GM12878 (cell line): ENCODE measurements at regions not wholly inside any gene's neighbourhood (a gene's known extent, or its start where the extent isn't known, plus 50 kb on each side); places are given as distances from the start of the nearest gene placed in this dataset.

Experiments used
- ATAC-seq: fragments of 200-7000 bp; cut with Tn5 transposase; 3 replicates; pipeline ENCODE4 v1.9.1; 2020; ENCODE audit warnings: mild to moderate bottlenecking, moderate library complexity
- BruUV-seq: library from RNA; stranded (reverse); fragments of 400-500 nt; replicated peaks from 2 replicates; lab custom pipeline; 2021; lab: Mats Ljungman, UMichigan
- CTCF ChIA-PET: fragments of 300-600 bp; sonication (Branson Sonifier 250); formaldehyde crosslinking; extraction: SDS; loops from one replicate; lab custom pipeline; 2021; ENCODE audit warnings: inconsistent platforms; lab: Yijun Ruan, JAX
- POLR2A ChIA-PET: fragments of 350-600 bp; formaldehyde crosslinking; extraction: SDS; loops from one replicate; lab custom pipeline; 2021; ENCODE audit warnings: inconsistent platforms; lab: Charles Lee
- RAD21 ChIA-PET: fragments of 300-600 bp; sonication (Branson Sonifier 250); formaldehyde crosslinking; loops from one replicate; lab custom pipeline; 2023; ENCODE audit warnings: antibody characterized with exemption; ENCODE audit not compliant: unreplicated experiment; lab: Charles Lee
- SMC1A ChIA-PET: fragments of 300-600 bp; sonication (Branson Sonifier 250); formaldehyde crosslinking; loops from one replicate; lab custom pipeline; 2023; ENCODE audit not compliant: unreplicated experiment, uncharacterized antibody; lab: Charles Lee
- DNase-seq: peaks from one replicate; pipeline ENCODE4 v3.0.0-alpha.2; 2011; ENCODE audit warnings: low read depth, low spot score
- FAIRE-seq: peaks from 3 replicates; lab custom pipeline; 2011; peaks lifted over from hg19 to GRCh38; lab: Jason Lieb, UNC
- H2AFZ ChIP-seq: 2 replicates; pipeline ENCODE4 v1.6.0; 2011; ENCODE audit warnings: low read depth, low read length, control low read depth; ENCODE audit not compliant: control insufficient read depth
- H3K27ac ChIP-seq: 2 replicates; pipeline ENCODE4 v1.5.1; 2011; ENCODE audit warnings: control low read depth; ENCODE audit not compliant: control insufficient read depth, insufficient read depth
- H3K27me3 ChIP-seq, 2 experiments: replicated peaks in 1 of 2; 2 replicates each; pipeline versions ENCODE4 v1.6.0 to v1.6.1; 2011; ENCODE audit warnings: low read length in 1 of 2; ENCODE audit not compliant: control insufficient read depth in 2 of 2, insufficient read depth in 2 of 2
- H3K36me3 ChIP-seq, 2 experiments: 2 replicates each; pipeline ENCODE4 v1.5.1; 2011; ENCODE audit warnings: low read length in 1 of 2; ENCODE audit not compliant: control insufficient read depth in 2 of 2, insufficient read depth in 2 of 2
- H3K4me1 ChIP-seq: 2 replicates; pipeline ENCODE4 v1.6.1; 2011; ENCODE audit warnings: mild to moderate bottlenecking, low read length, moderate library complexity, mixed read lengths; ENCODE audit not compliant: control insufficient read depth, insufficient read depth
- H3K4me2 ChIP-seq: 2 replicates; pipeline ENCODE4 v1.6.0; 2011; ENCODE audit warnings: control low read depth; ENCODE audit not compliant: control insufficient read depth, insufficient read depth
- H3K4me3 ChIP-seq: fragments of 200-600 bp; sonication (generic); 2 replicates; pipeline ENCODE4 v1.5.1; 2016
- H3K79me2 ChIP-seq: 2 replicates; pipeline ENCODE4 v1.6.0; 2011; ENCODE audit warnings: low read length; ENCODE audit not compliant: control insufficient read depth, insufficient read depth
- H3K9ac ChIP-seq: 2 replicates; pipeline ENCODE4 v1.8.0; 2011; ENCODE audit warnings: low read length, control low read depth, mixed read lengths; ENCODE audit not compliant: control insufficient read depth, insufficient read depth
- H3K9me3 ChIP-seq: replicated peaks from 3 replicates; pipeline ENCODE4 v1.5.1; 2011; ENCODE audit warnings: mild to moderate bottlenecking, low read length; ENCODE audit not compliant: control insufficient read depth, insufficient read depth
- H4K20me1 ChIP-seq: 2 replicates; pipeline ENCODE4 v1.6.0; 2011; ENCODE audit not compliant: control insufficient read depth, insufficient read depth
- BCLAF1 ChIP-seq: fragments of 450-650 bp; IDR thresholded peaks from 2 replicates; pipeline ENCODE4 v1.6.1; 2017; ENCODE audit warnings: antibody characterized with exemption, mild to moderate bottlenecking, moderate library complexity
- CREM ChIP-seq: IDR thresholded peaks from 2 replicates; pipeline ENCODE4 v1.6.1; 2014; ENCODE audit warnings: antibody characterized with exemption, low read depth
- EGR1 ChIP-seq, 2 experiments: IDR thresholded peaks; 1 replicate in 1 of 2; 2 replicates in 1 of 2; pipeline ENCODE4 v1.6.1; 2011 to 2012; ENCODE audit warnings: low read depth in 2 of 2, low read length in 2 of 2, borderline replicate concordance in 1 of 2, mild to moderate bottlenecking in 1 of 2, moderate library complexity in 1 of 2
- KLF5 ChIP-seq: fragments of 450-650 bp; IDR thresholded peaks from 2 replicates; pipeline ENCODE4 v1.6.1; 2014; ENCODE audit warnings: mild to moderate bottlenecking; ENCODE audit not compliant: partially characterized antibody
- NFYA ChIP-seq: IDR thresholded peaks from 2 replicates; pipeline ENCODE4 v1.6.1; 2011; ENCODE audit warnings: low read depth, mild to moderate bottlenecking, low read length, improper control_type of control experiment, borderline replicate concordance
- POLR2AphosphoS2 ChIP-seq: IDR thresholded peaks from 2 replicates; pipeline ENCODE4 v1.6.1; 2011; ENCODE audit warnings: low read depth, mild to moderate bottlenecking, low read length, improper control_type of control experiment, moderate library complexity
- POLR2AphosphoS5 ChIP-seq: IDR thresholded peaks from 2 replicates; pipeline ENCODE4 v1.6.1; 2011; ENCODE audit warnings: mild to moderate bottlenecking, low read length, inconsistent platforms
- SMAD1 ChIP-seq: fragments of 450-650 bp; IDR thresholded peaks from 2 replicates; pipeline ENCODE4 v1.6.1; 2018; ENCODE audit warnings: mild to moderate bottlenecking, low read depth; ENCODE audit not compliant: partially characterized antibody
- SREBF1 ChIP-seq: IDR thresholded peaks from 2 replicates; pipeline ENCODE4 v1.6.1; 2012; ENCODE audit warnings: mild to moderate bottlenecking, low read length
- SRF ChIP-seq, 2 experiments: IDR thresholded peaks; 2 replicates each; pipeline ENCODE4 v1.6.1; 2011; ENCODE audit warnings: low read depth in 2 of 2, low read length in 2 of 2, mild to moderate bottlenecking in 1 of 2, moderate library complexity in 1 of 2
- TARDBP ChIP-seq: IDR thresholded peaks from 2 replicates; pipeline ENCODE4 v1.6.1; 2016; ENCODE audit warnings: borderline replicate concordance
- TCF3 ChIP-seq: IDR thresholded peaks from 2 replicates; pipeline ENCODE4 v1.6.1; 2012; ENCODE audit warnings: low read depth, mild to moderate bottlenecking, low read length, borderline replicate concordance; ENCODE audit not compliant: insufficient read depth
- ZBTB11 ChIP-seq: fragments of 450-650 bp; formaldehyde crosslinking; IDR thresholded peaks from 2 replicates; pipeline ENCODE4 v1.5.0; 2022; ENCODE audit warnings: mild to moderate bottlenecking, missing genetic modification characterization
- WGBS: methylation state at CpG from one replicate; pipeline ENCODE4 v1.1.6; 2016; ENCODE audit warnings: low lambda C conversion rate; ENCODE audit not compliant: insufficient replicate concordance, insufficient coverage; ENCODE audit errors: missing lambda C conversion rate; 5-methylcytosine and 5-hydroxymethylcytosine counted together
- in situ Hi-C: fragments of 300-500 bp; cut with MboI; formaldehyde crosslinking; loops from 9 replicates; pipeline ENCODE4 v1.14.3; 2018; ENCODE audit warnings: mixed read lengths
- intact Hi-C: fragments of 100-400 bp; cut with micrococcal nuclease; formaldehyde crosslinking; loops from one replicate; pipeline ENCODE4 v1.14.2; 2022; ENCODE audit not compliant: unreplicated experiment
- TF ChIP-seq, protein P1 (sequence below): IDR thresholded peaks from 2 replicates; pipeline ENCODE4 v1.6.1; 2012; ENCODE audit warnings: low read depth, low read length, improper control_type of control experiment
- TF ChIP-seq, protein P2 (sequence below): fragments of 450-650 bp; IDR thresholded peaks from 2 replicates; pipeline ENCODE4 v1.6.1; 2017; ENCODE audit warnings: low read depth, mild to moderate bottlenecking, moderate library complexity

DNA sequence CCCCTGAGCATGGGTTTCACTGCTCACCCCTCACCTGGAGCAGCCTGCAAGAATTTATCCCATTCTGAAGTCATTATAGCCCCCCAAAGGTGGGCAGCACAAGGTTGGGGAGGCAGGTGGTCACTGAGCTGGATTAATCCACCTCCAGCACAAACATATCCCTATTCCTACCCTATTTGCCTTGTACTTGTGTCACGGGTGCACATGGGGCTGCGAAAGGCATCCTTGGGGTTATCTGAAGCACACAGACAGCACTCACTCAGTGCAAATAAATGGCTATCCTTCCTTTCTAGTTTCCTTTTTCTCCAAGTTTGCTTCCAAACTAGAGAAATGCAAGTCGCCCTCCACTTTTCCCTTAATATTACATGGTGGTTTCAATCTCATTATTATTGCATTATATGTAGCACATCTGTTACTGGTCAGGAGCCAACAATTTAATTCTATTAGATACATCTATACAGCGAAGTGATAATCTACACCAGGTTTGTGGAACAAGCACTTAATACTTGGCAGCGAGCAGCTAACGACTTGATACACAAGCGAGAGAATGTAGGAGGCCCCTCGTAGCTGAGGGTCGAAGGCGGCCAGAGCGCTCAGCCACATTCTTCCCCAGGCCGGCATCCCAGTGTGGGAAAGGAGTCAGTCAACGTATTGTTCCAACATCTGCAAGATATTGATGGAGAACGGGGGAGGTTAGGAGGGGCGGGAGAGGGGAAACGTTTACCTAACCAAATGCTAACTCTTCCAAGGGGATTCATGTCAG, 121.3 kb upstream of the HABP2 start:
- SMC1A ChIA-PET: no interaction called here
- H3K9ac ChIP-seq: no peak overlapping the region
- 31% methylated on average over 16 of the region's 16 CpGs for WGBS
- FAIRE-seq (no peak), ATAC-seq (no peak)
- H3K79me2 ChIP-seq: no peaks in the 10 kb centered on the region
- H3K36me3 ChIP-seq: no peaks in the 10 kb centered on the region
- no peaks in the 10 kb centered on the region; a peak in 1 of 4 replicates for H3K27me3 ChIP-seq
- no peak overlapping the region for H3K27ac ChIP-seq
- H3K9me3 ChIP-seq: no peaks in the 10 kb centered on the region
- TF ChIP-seq POLR2AphosphoS2 (no peak), NFYA (no peak), SREBF1 (no peak), SRF (IDR thresholded peaks at IDR 0.05; ENCODE audit: low read depth in 2 of 2, low read length in 2 of 2) (no peak), ZBTB11 (CRISPR knock-in tag) (no peak), CREM (no peak), BCLAF1 (no peak), EGR1 (IDR thresholded peaks at IDR 0.05; ENCODE audit: borderline replicate concordance in 1 of 2, low read depth in 2 of 2, low read length in 2 of 2) (no peak), KLF5 (no peak), SMAD1 (no peak), TCF3 (no peak), POLR2AphosphoS5 (no peak), TARDBP (no peak)
- TF ChIP-seq, protein P1, sequence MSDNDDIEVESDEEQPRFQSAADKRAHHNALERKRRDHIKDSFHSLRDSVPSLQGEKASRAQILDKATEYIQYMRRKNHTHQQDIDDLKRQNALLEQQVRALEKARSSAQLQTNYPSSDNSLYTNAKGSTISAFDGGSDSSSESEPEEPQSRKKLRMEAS: no peak
- TF ChIP-seq, protein P2, sequence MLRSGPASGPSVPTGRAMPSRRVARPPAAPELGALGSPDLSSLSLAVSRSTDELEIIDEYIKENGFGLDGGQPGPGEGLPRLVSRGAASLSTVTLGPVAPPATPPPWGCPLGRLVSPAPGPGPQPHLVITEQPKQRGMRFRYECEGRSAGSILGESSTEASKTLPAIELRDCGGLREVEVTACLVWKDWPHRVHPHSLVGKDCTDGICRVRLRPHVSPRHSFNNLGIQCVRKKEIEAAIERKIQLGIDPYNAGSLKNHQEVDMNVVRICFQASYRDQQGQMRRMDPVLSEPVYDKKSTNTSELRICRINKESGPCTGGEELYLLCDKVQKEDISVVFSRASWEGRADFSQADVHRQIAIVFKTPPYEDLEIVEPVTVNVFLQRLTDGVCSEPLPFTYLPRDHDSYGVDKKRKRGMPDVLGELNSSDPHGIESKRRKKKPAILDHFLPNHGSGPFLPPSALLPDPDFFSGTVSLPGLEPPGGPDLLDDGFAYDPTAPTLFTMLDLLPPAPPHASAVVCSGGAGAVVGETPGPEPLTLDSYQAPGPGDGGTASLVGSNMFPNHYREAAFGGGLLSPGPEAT: no peak
- TF ChIP-seq, all 136 proteins: peak for 0
- H3K4me2 ChIP-seq: no peak overlapping the region
- H3K4me1 ChIP-seq: no peaks in the 10 kb centered on the region
- DNase-seq: no peak
- in situ Hi-C loops (no loop called here), intact Hi-C loops (no loop called here)
- H2AFZ ChIP-seq: no peak overlapping the region
- BruUV-seq: no TSS peak
- ChIA-PET POLR2A (no interaction called here), CTCF (interaction anchor here (0.5 kb wide), 1 partner anchor 58 kb away, joined by 3 read pairs; no protein-coding TSS in a partner anchor), RAD21 (no interaction called here)
- H3K4me3 ChIP-seq: no peak overlapping the region
- no peaks in the 10 kb centered on the region for H4K20me1 ChIP-seq
